ENCODE measurements at regions not wholly inside any gene's neighbourhood (a gene's known extent, or its start where the extent isn't known, plus 50 kb on each side); places are given as distances from the start of the nearest gene placed in this dataset.

- TF ChIP-seq POLR2AphosphoS5 (IDR thresholded peaks at IDR 0.05; ENCODE audit: low read depth, low read length) (no peak), TAF1 (IDR thresholded peaks at IDR 0.05; ENCODE audit: borderline replicate concordance, insufficient read depth, low read length) (no peak), REST (IDR thresholded peaks at IDR 0.05; ENCODE audit: insufficient read depth in 1 of 2, low read depth in 2 of 2, low read length in 2 of 2) (no peak)
These were observed 454.9 kb upstream of the CHAC2 start for GRCh38 chr2:53312721-53313120.

Measured in PFSK-1 (cell line).